Heart left ventricle (tissue), 16 donors: ENCODE measurements at regions not wholly inside any gene's neighbourhood (a gene's known extent, or its start where the extent isn't known, plus 50 kb on each side); places are given as distances from the start of the nearest gene placed in this dataset.

Experiments used
- ATAC-seq, 4 donors: fragments of 200-7000 bp; cut with Tn5 transposase; one replicate each; pipeline ENCODE4 v1.9.1; 2020 to 2022; ENCODE audit warnings: moderate library complexity in 4 of 4, mild to moderate bottlenecking in 3 of 4, moderate number of reproducible peaks in 1 of 4
- DNase-seq, 5 donors: peaks; one replicate each; pipeline ENCODE4 v3.0.0-alpha.2; 2020
- H3K27ac ChIP-seq, 12 donors: fragments of 200-600 bp; sonication (generic) in 4 of 12; one replicate each; pipeline versions ENCODE4 v1.5.0 to v1.8.0; 2016 to 2022; ENCODE audit warnings: mild to moderate bottlenecking in 2 of 12
- H3K27me3 ChIP-seq, 9 donors: fragments of 200-600 bp; sonication (generic) in 2 of 9; one replicate each; pipeline versions ENCODE4 v1.5.1 to v1.8.0; 2016 to 2022; ENCODE audit warnings: mild to moderate bottlenecking in 3 of 9
- H3K36me3 ChIP-seq, 9 donors: fragments of 200-600 bp; sonication (generic) in 2 of 9; one replicate each; pipeline versions ENCODE4 v1.5.0 to v1.8.0; 2018 to 2022; ENCODE audit warnings: mild to moderate bottlenecking in 2 of 9
- H3K4me1 ChIP-seq, 12 donors: fragments of 200-600 bp; sonication (generic) in 4 of 12; one replicate each; pipeline versions ENCODE4 v1.5.0 to v1.8.0; 2016 to 2022; ENCODE audit warnings: mild to moderate bottlenecking in 3 of 12
- H3K4me3 ChIP-seq, 12 donors: fragments of 200-600 bp; sonication (generic) in 4 of 12; one replicate each; pipeline versions ENCODE4 v1.5.0 to v1.8.0; 2017 to 2022; ENCODE audit warnings: mild to moderate bottlenecking in 9 of 12, moderate library complexity in 4 of 12
- H3K9me3 ChIP-seq, 12 donors: fragments of 200-600 bp; sonication (generic) in 4 of 12; one replicate each; pipeline versions ENCODE4 v1.5.0 to v1.8.0; 2016 to 2022; ENCODE audit warnings: mild to moderate bottlenecking in 1 of 12
- POLR2A ChIP-seq, 2 donors: fragments of 450-650 bp; IDR thresholded peaks; one replicate each; pipeline ENCODE4 v1.6.1; 2017; ENCODE audit warnings: antibody characterized with exemption in 2 of 2, mild to moderate bottlenecking in 2 of 2, moderate library complexity in 2 of 2
- WGBS, 4 donors: extraction: QIAGEN DNeasy Blood & Tissue Kit in 2 of 4; methylation state at CpG; one replicate each; pipeline versions ENCODE4 v1.1.5 to v1.1.7; 2013 to 2018; 5-methylcytosine and 5-hydroxymethylcytosine counted together
- intact Hi-C, 10 donors: fragments of 100-400 bp; cut with DNase I; formaldehyde crosslinking; loops; one replicate each; pipeline versions ENCODE4 v1.11.1 to v1.14.2; 2022
- TF ChIP-seq, protein P1 (sequence below), 12 donors: fragments of 200-600 bp; sonication (generic) in 4 of 12; IDR thresholded peaks; one replicate each; pipeline versions ENCODE4 v1.5.0 to v1.8.0; 2018 to 2022; ENCODE audit warnings: antibody characterized with exemption in 12 of 12, mild to moderate bottlenecking in 5 of 12
- donor health status: ischemic (EF 13 %, LVEDD 7.1; RV severe dilation, severe dysfunction).
- donor health status: healthy with polysubstance abuse.
- donor health status: DM: no; HTN: yes; CAD: no.
- donor health status: DM: no; HTN: no; CAD: no.
- donor health status: ischemic (EF 25% LVEDD 6.9; RV normal size, moderate dysfunction).
- donor health status: ischemic (EF 25% LVEDD 5.7; RV mildly dilated, moderate dysfunction).
- donor health status: healthy.
- donor health status: DM: yes; HTN: yes; CAD: no.
- donor health status: ischemic (EF 35%, LVEDD 5.7; RV mildly dilated, moderate dysfunction).
- donor health status: nonischemic (EF 11% LVEDD 7.7; RV severe dilation, severe dysfunction).
- donor health status: DM: yes; HTN: yes; CAD: no.
- donor health status: PGD.
- donor health status: ischemic (EF 29% LVEDD 5.4; RV normal size, mild dysfunction).
- donor health status: nonischemic (EF 23%, LVEDD 6.1; RV moderate dilation, normal function).

DNA sequence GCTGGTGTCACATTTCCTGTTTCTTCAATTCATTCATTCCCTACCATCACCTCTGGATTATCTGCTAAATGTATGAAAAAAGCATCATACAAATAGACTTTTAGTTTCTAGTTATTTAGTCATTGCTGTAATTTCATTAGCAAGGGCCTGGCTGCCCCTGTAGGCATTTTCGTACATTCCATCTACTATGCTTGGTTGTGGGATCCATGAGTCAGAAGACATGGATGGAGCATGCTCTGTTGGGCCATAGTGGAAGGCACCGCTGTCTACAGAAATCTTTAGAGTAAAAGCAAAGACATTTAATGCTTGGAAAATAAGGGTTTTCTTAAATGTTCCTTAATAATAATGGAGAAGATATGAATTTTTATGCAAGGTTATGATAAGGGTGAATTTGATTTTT is 324.8 kb upstream of the MEIS1 start:
- no peaks in the 10 kb centered on the region for H3K4me1 ChIP-seq
- WGBS, 4 donors = 87 to 93% (median 89%) methylated on average over 2 of the region's 2 CpGs
- no peak overlapping the region for H3K4me3 ChIP-seq
- intact Hi-C loops = no loop called here
- ATAC-seq = no peak
- H3K36me3 ChIP-seq = no peaks in the 10 kb centered on the region
- no peak for DNase-seq
- no peak overlapping the region for H3K27ac ChIP-seq
- TF ChIP-seq, protein P1, sequence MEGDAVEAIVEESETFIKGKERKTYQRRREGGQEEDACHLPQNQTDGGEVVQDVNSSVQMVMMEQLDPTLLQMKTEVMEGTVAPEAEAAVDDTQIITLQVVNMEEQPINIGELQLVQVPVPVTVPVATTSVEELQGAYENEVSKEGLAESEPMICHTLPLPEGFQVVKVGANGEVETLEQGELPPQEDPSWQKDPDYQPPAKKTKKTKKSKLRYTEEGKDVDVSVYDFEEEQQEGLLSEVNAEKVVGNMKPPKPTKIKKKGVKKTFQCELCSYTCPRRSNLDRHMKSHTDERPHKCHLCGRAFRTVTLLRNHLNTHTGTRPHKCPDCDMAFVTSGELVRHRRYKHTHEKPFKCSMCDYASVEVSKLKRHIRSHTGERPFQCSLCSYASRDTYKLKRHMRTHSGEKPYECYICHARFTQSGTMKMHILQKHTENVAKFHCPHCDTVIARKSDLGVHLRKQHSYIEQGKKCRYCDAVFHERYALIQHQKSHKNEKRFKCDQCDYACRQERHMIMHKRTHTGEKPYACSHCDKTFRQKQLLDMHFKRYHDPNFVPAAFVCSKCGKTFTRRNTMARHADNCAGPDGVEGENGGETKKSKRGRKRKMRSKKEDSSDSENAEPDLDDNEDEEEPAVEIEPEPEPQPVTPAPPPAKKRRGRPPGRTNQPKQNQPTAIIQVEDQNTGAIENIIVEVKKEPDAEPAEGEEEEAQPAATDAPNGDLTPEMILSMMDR (IDR thresholded peaks at IDR 0.05) = no peak
- TF ChIP-seq POLR2A (IDR thresholded peaks at IDR 0.05) = no peak
- no peaks in the 10 kb centered on the region for H3K9me3 ChIP-seq
- H3K27me3 ChIP-seq = no peaks in the 10 kb centered on the region

DNA sequence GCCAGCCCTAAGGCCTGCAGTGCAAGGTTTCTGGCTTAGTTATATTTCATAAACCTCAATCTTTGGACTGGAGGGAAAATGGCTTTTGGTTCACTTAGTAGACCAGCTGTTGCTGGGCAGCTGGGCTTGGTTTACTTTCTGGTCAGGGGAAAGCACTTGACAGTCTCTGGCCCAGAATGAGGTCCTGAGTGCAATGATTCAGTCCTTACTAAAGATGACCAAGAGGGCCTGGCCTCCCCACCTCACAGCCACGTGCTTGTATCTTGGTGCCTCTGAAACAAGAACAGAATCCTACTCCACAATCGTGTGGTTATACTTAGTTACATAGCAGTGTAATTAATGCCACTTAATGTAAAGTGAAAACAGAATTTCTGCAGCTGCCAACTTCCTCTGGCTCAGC is 325.5 kb upstream of the MEIS1 start:
- Histone ChIP-seq H3K27me3 (no peaks in the 10 kb centered on the region), H3K9me3 (no peaks in the 10 kb centered on the region), H3K4me3 (no peak overlapping the region), H3K4me1 (no peaks in the 10 kb centered on the region), H3K36me3 (no peaks in the 10 kb centered on the region), H3K27ac (no peak overlapping the region)
- ATAC-seq = no peak
- TF ChIP-seq, protein P1 (IDR thresholded peaks at IDR 0.05) = no peak
- no peak for TF ChIP-seq POLR2A (IDR thresholded peaks at IDR 0.05)
- intact Hi-C loops = no loop called here
- no peak for DNase-seq
- WGBS, 4 donors = 48 to 72% (median 56%) methylated on average over 2 of the region's 2 CpGs

DNA sequence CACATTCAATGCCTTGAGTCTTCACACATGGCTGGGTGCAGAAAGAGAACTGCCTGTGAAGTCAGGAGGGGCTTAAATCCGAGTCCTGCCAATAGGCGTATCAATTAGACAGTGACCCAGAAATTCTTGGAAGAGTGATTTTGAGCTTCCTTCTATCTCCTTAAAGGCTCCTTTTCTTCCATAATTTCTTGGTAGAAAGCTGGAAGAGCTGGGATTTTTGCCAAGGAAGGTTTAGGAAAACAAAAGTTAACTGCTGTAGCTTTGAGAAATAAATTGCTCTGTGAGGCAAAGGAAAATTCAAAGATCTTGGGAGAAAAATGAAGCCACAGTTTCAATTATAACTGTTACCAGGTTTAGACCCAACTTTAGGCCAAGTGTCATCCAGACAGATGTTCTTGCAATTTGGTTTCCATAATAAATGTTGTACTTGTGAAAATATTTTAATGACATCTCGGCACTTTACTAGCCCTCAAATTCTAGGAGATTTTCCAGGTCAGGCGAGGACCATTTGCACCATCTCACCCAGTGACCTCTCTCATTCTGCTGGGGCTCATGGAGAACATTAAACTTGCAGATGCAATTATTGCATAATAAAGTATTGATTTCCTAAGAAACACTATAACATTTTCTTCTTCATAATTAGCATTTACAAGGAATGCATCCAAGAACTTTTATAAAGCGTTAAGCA is 329.7 kb upstream of the MEIS1 start:
- no peak for TF ChIP-seq POLR2A (IDR thresholded peaks at IDR 0.05)
- TF ChIP-seq, protein P1 (IDR thresholded peaks at IDR 0.05) = no peak
- WGBS, 4 donors = 73 to 86% (median 77%) methylated on average over 5 of the region's 5 CpGs
- Histone ChIP-seq H3K9me3 (no peaks in the 10 kb centered on the region), H3K4me3 (no peak overlapping the region), H3K27me3 (no peaks in the 10 kb centered on the region), H3K4me1 (no peaks in the 10 kb centered on the region), H3K27ac (no peak overlapping the region), H3K36me3 (no peaks in the 10 kb centered on the region)
- ATAC-seq (no peak), DNase-seq (no peak)
- intact Hi-C loops = no loop called here

DNA sequence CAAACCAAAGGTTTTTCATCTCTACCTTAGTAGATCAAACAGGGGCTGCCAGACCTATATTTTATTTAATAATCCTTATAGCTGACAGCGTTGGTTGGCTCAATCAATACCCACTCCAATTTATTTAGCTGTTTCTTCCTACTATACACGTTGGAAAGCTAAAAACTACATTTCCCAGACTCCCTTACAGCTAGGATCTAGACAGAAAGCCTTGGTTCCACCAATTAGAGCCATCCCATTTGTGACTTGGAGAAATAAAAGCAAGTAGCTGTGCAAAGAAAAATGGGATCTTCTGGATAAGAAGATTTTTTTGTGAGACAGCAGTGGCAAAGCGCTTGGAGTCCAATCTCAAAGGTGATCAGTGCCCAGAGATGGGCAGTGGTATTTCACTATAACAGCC is 331.3 kb upstream of the MEIS1 start:
- Histone ChIP-seq H3K27me3 (no peaks in the 10 kb centered on the region), H3K4me3 (no peak overlapping the region), H3K36me3 (no peaks in the 10 kb centered on the region), H3K4me1 (no peaks in the 10 kb centered on the region), H3K9me3 (no peaks in the 10 kb centered on the region), H3K27ac (no peak overlapping the region)
- TF ChIP-seq POLR2A (IDR thresholded peaks at IDR 0.05) = no peak
- TF ChIP-seq, protein P1 (IDR thresholded peaks at IDR 0.05) = no peak
- WGBS, 4 donors = 64 to 77% (median 67%) methylated on average over 3 of the region's 3 CpGs
- no peak for ATAC-seq
- intact Hi-C loops = no loop called here
- no peak for DNase-seq
